Testis (tissue), 2 donors: ENCODE measurements at regions not wholly inside any gene's neighbourhood (a gene's known extent, or its start where the extent isn't known, plus 50 kb on each side); places are given as distances from the start of the nearest gene placed in this dataset.

ENCODE experiments used
- CTCF ChIP-seq, 3 experiments: fragments of 450-650 bp in 2 of 3; fragments of 200-600 bp in 1 of 3; sonication (generic) in 1 of 3; IDR thresholded peaks; one replicate each; pipeline ENCODE4 v1.5.1; 2016 to 2019; ENCODE audit warnings: antibody characterized with exemption in 3 of 3, mild to moderate bottlenecking in 2 of 3, moderate library complexity in 1 of 3
- POLR2A ChIP-seq: fragments of 450-650 bp; IDR thresholded peaks from one replicate; pipeline ENCODE4 v1.6.1; 2017; ENCODE audit warnings: antibody characterized with exemption, mild to moderate bottlenecking, moderate library complexity

GRCh38 chrX:138794246-138794645 is 82.7 kb upstream of the FGF13 start:
- TF ChIP-seq CTCF (IDR thresholded peaks at IDR 0.05) (no peak), POLR2A (no peak)
